ENCODE measurements at regions not wholly inside any gene's neighbourhood (a gene's known extent, or its start where the extent isn't known, plus 50 kb on each side); places are given as distances from the start of the nearest gene placed in this dataset.
"Not testable (repeated sequence)": the region's sequence is repeated elsewhere in the genome, so short reads cannot be mapped to it uniquely, and the experiment has no call there.

- H3K4me1 ChIP-seq (ENCODE audit: control insufficient read depth, insufficient read depth, low read depth, low read length); H3K23ac ChIP-seq (ENCODE audit: low read length in 2 of 2); H2BK5ac ChIP-seq (ENCODE audit: low read depth, low read length, poor library complexity, severe bottlenecking); DNase-seq; H3K27me3 ChIP-seq (ENCODE audit: control insufficient read depth in 1 of 2, insufficient read depth in 1 of 2, low read length in 2 of 2); H4K8ac ChIP-seq (ENCODE audit: low read length); H3K14ac ChIP-seq (ENCODE audit: low read length in 2 of 2); H3K9ac ChIP-seq (ENCODE audit: low read length); H2AFZ ChIP-seq (ENCODE audit: low read depth, low read length); H3K79me1 ChIP-seq (replicated peaks; ENCODE audit: low read length, poor library complexity, severe bottlenecking); H3K4ac ChIP-seq (ENCODE audit: low read depth in 1 of 2, low read length in 2 of 2); H2BK15ac ChIP-seq (ENCODE audit: low read depth, poor library complexity, severe bottlenecking); H2BK12ac ChIP-seq (ENCODE audit: low read length in 2 of 2); H3K27ac ChIP-seq (ENCODE audit: low read length, poor library complexity, severe bottlenecking); H2BK120ac ChIP-seq (ENCODE audit: low read depth, low read length); H4K91ac ChIP-seq (ENCODE audit: low read length); H3K18ac ChIP-seq (ENCODE audit: low read depth in 1 of 2, low read length in 2 of 2); H2AK5ac ChIP-seq (ENCODE audit: low read length, severe bottlenecking); H3K36me3 ChIP-seq (ENCODE audit: control insufficient read depth in 1 of 2, insufficient read depth in 2 of 2, low read depth in 1 of 2, low read length in 2 of 2); H3K4me3 ChIP-seq (ENCODE audit: insufficient read depth in 1 of 2, low read depth in 1 of 2, low read length in 2 of 2); H3K9me3 ChIP-seq (ENCODE audit: control insufficient read depth, low read length); H3K4me2 ChIP-seq (ENCODE audit: low read length, poor library complexity, severe bottlenecking): not testable (repeated sequence)
- WGBS: 73% methylated on average over 1 of the region's 1 CpG
Observed at GRCh38 chr6:141800973-141801372, 331.8 kb upstream of the GJE1 start.

GRCh38 chr6:141790921-141791320 is 341.8 kb upstream of the GJE1 start:
- no CpG with 5 or more reads among the region's 1 CpG for WGBS
- H3K9ac ChIP-seq (ENCODE audit: low read length): no peak overlapping the region
- no peak overlapping the region for H2AFZ ChIP-seq (ENCODE audit: low read depth, low read length)
- H3K36me3 ChIP-seq (ENCODE audit: control insufficient read depth in 1 of 2, insufficient read depth in 2 of 2, low read depth in 1 of 2, low read length in 2 of 2): no peaks in the 10 kb centered on the region
- H3K4me1 ChIP-seq (ENCODE audit: control insufficient read depth, insufficient read depth, low read depth, low read length): no peaks in the 10 kb centered on the region
- no peak overlapping the region for H3K4ac ChIP-seq (ENCODE audit: low read depth in 1 of 2, low read length in 2 of 2)
- no peak overlapping the region for H2AK5ac ChIP-seq (ENCODE audit: low read length, severe bottlenecking)
- H2BK120ac ChIP-seq (ENCODE audit: low read depth, low read length): no peak overlapping the region
- H3K14ac ChIP-seq (ENCODE audit: low read length in 2 of 2): no peak overlapping the region
- no peaks in the 10 kb centered on the region for H3K9me3 ChIP-seq (ENCODE audit: control insufficient read depth, low read length)
- H4K8ac ChIP-seq (ENCODE audit: low read length): no peak overlapping the region
- H3K79me1 ChIP-seq (replicated peaks; ENCODE audit: low read length, poor library complexity, severe bottlenecking): no peaks in the 10 kb centered on the region
- H3K23ac ChIP-seq (ENCODE audit: low read length in 2 of 2): no peak overlapping the region
- H3K18ac ChIP-seq (ENCODE audit: low read depth in 1 of 2, low read length in 2 of 2): no peak overlapping the region
- H2BK15ac ChIP-seq (ENCODE audit: low read depth, poor library complexity, severe bottlenecking): no peak overlapping the region
- H2BK5ac ChIP-seq (ENCODE audit: low read depth, low read length, poor library complexity, severe bottlenecking): no peak overlapping the region
- no peak overlapping the region for H3K4me3 ChIP-seq (ENCODE audit: insufficient read depth in 1 of 2, low read depth in 1 of 2, low read length in 2 of 2)
- no peak overlapping the region for H2BK12ac ChIP-seq (ENCODE audit: low read length in 2 of 2)
- no peak overlapping the region for H3K4me2 ChIP-seq (ENCODE audit: low read length, poor library complexity, severe bottlenecking)
- no peak overlapping the region for H4K91ac ChIP-seq (ENCODE audit: low read length)
- no peaks in the 10 kb centered on the region for H3K27me3 ChIP-seq (ENCODE audit: control insufficient read depth in 1 of 2, insufficient read depth in 1 of 2, low read length in 2 of 2)
- H3K27ac ChIP-seq (ENCODE audit: low read length, poor library complexity, severe bottlenecking): no peak overlapping the region
- no peak for DNase-seq

- Histone ChIP-seq H4K8ac (ENCODE audit: low read length) (no peak overlapping the region), H4K91ac (ENCODE audit: low read length) (no peak overlapping the region), H3K27ac (ENCODE audit: low read length, poor library complexity, severe bottlenecking) (no peak overlapping the region), H3K18ac (ENCODE audit: low read depth in 1 of 2, low read length in 2 of 2) (no peak overlapping the region), H3K9me3 (ENCODE audit: control insufficient read depth, low read length) (peaks cover 4% of the 10 kb centered on the region), H3K27me3 (ENCODE audit: control insufficient read depth in 1 of 2, insufficient read depth in 1 of 2, low read length in 2 of 2) (no peaks in the 10 kb centered on the region), H2BK12ac (ENCODE audit: low read length in 2 of 2) (no peak overlapping the region), H2BK120ac (ENCODE audit: low read depth, low read length) (no peak overlapping the region), H2AK5ac (ENCODE audit: low read length, severe bottlenecking) (no peak overlapping the region), H2AFZ (ENCODE audit: low read depth, low read length) (no peak overlapping the region), H2BK5ac (ENCODE audit: low read depth, low read length, poor library complexity, severe bottlenecking) (no peak overlapping the region), H3K9ac (ENCODE audit: low read length) (no peak overlapping the region), H3K23ac (ENCODE audit: low read length in 2 of 2) (no peak overlapping the region), H3K4me2 (ENCODE audit: low read length, poor library complexity, severe bottlenecking) (no peak overlapping the region), H2BK15ac (ENCODE audit: low read depth, poor library complexity, severe bottlenecking) (no peak overlapping the region), H3K4ac (ENCODE audit: low read depth in 1 of 2, low read length in 2 of 2) (no peak overlapping the region), H3K4me1 (ENCODE audit: control insufficient read depth, insufficient read depth, low read depth, low read length) (no peaks in the 10 kb centered on the region), H3K36me3 (ENCODE audit: control insufficient read depth in 1 of 2, insufficient read depth in 2 of 2, low read depth in 1 of 2, low read length in 2 of 2) (no peaks in the 10 kb centered on the region), H3K79me1 (replicated peaks; ENCODE audit: low read length, poor library complexity, severe bottlenecking) (no peaks in the 10 kb centered on the region), H3K4me3 (ENCODE audit: insufficient read depth in 1 of 2, low read depth in 1 of 2, low read length in 2 of 2) (no peak overlapping the region), H3K14ac (ENCODE audit: low read length in 2 of 2) (no peak overlapping the region)
- WGBS: 95% methylated on average over 3 of the region's 3 CpGs
- DNase-seq: no peak
Observed at GRCh38 chr6:141788096-141788495, 344.6 kb upstream of the GJE1 start.

GRCh38 chr6:141783585-141783984 is 349.1 kb upstream of the GJE1 start:
- WGBS: 98% methylated on average over 1 of the region's 2 CpGs
- no peak for DNase-seq
- no peak overlapping the region for H4K8ac ChIP-seq (ENCODE audit: low read length)
- no peak overlapping the region for H3K4ac ChIP-seq (ENCODE audit: low read depth in 1 of 2, low read length in 2 of 2)
- H3K4me2 ChIP-seq (ENCODE audit: low read length, poor library complexity, severe bottlenecking): no peak overlapping the region
- H3K4me3 ChIP-seq (ENCODE audit: insufficient read depth in 1 of 2, low read depth in 1 of 2, low read length in 2 of 2): no peak overlapping the region
- no peak overlapping the region for H2BK12ac ChIP-seq (ENCODE audit: low read length in 2 of 2)
- no peaks in the 10 kb centered on the region for H3K36me3 ChIP-seq (ENCODE audit: control insufficient read depth in 1 of 2, insufficient read depth in 2 of 2, low read depth in 1 of 2, low read length in 2 of 2)
- H4K91ac ChIP-seq (ENCODE audit: low read length): no peak overlapping the region
- H3K9ac ChIP-seq (ENCODE audit: low read length): no peak overlapping the region
- no peak overlapping the region for H3K27ac ChIP-seq (ENCODE audit: low read length, poor library complexity, severe bottlenecking)
- no peaks in the 10 kb centered on the region for H3K27me3 ChIP-seq (ENCODE audit: control insufficient read depth in 1 of 2, insufficient read depth in 1 of 2, low read length in 2 of 2)
- H2BK120ac ChIP-seq (ENCODE audit: low read depth, low read length): no peak overlapping the region
- peak overlapping the region in 1 of 2 experiments; percentile 42 for H3K23ac ChIP-seq (ENCODE audit: low read length in 2 of 2)
- no peak overlapping the region for H3K14ac ChIP-seq (ENCODE audit: low read length in 2 of 2)
- H3K4me1 ChIP-seq (ENCODE audit: control insufficient read depth, insufficient read depth, low read depth, low read length): no peaks in the 10 kb centered on the region
- H3K18ac ChIP-seq (ENCODE audit: low read depth in 1 of 2, low read length in 2 of 2): no peak overlapping the region
- H2BK5ac ChIP-seq (ENCODE audit: low read depth, low read length, poor library complexity, severe bottlenecking): no peak overlapping the region
- no peak overlapping the region for H2AFZ ChIP-seq (ENCODE audit: low read depth, low read length)
- peaks cover 16% of the 10 kb centered on the region for H3K9me3 ChIP-seq (ENCODE audit: control insufficient read depth, low read length)
- H2AK5ac ChIP-seq (ENCODE audit: low read length, severe bottlenecking): no peak overlapping the region
- H2BK15ac ChIP-seq (ENCODE audit: low read depth, poor library complexity, severe bottlenecking): no peak overlapping the region
- H3K79me1 ChIP-seq (replicated peaks; ENCODE audit: low read length, poor library complexity, severe bottlenecking): no peaks in the 10 kb centered on the region
